Panc1 (cell line): ENCODE measurements at regions not wholly inside any gene's neighbourhood (a gene's known extent, or its start where the extent isn't known, plus 50 kb on each side); places are given as distances from the start of the nearest gene placed in this dataset.

ENCODE experiments used
- POLR2AphosphoS5 ChIP-seq: IDR thresholded peaks from 2 replicates; pipeline ENCODE4 v1.6.1; 2012; ENCODE audit warnings: mild to moderate bottlenecking, low read depth, low read length, moderate library complexity
- TF ChIP-seq, protein P1 (sequence below): fragments of 450-650 bp; IDR thresholded peaks from 2 replicates; pipeline ENCODE4 v1.5.1; 2017; ENCODE audit warnings: mild to moderate bottlenecking
- TF ChIP-seq, protein P2 (sequence below), 2 experiments: IDR thresholded peaks; 2 replicates each; pipeline ENCODE4 v1.6.1; 2011 to 2012; ENCODE audit warnings: low read depth in 2 of 2, control low read depth in 1 of 2, low read length in 1 of 2, mild to moderate bottlenecking in 1 of 2, moderate library complexity in 1 of 2; ENCODE audit not compliant: insufficient read depth in 1 of 2

GRCh38 chr3:22835041-22835440 lies 368.1 kb upstream of the UBE2E2 start:
- TF ChIP-seq, protein P1, sequence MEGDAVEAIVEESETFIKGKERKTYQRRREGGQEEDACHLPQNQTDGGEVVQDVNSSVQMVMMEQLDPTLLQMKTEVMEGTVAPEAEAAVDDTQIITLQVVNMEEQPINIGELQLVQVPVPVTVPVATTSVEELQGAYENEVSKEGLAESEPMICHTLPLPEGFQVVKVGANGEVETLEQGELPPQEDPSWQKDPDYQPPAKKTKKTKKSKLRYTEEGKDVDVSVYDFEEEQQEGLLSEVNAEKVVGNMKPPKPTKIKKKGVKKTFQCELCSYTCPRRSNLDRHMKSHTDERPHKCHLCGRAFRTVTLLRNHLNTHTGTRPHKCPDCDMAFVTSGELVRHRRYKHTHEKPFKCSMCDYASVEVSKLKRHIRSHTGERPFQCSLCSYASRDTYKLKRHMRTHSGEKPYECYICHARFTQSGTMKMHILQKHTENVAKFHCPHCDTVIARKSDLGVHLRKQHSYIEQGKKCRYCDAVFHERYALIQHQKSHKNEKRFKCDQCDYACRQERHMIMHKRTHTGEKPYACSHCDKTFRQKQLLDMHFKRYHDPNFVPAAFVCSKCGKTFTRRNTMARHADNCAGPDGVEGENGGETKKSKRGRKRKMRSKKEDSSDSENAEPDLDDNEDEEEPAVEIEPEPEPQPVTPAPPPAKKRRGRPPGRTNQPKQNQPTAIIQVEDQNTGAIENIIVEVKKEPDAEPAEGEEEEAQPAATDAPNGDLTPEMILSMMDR = no peak
- no peak for TF ChIP-seq POLR2AphosphoS5
- TF ChIP-seq, protein P2, sequence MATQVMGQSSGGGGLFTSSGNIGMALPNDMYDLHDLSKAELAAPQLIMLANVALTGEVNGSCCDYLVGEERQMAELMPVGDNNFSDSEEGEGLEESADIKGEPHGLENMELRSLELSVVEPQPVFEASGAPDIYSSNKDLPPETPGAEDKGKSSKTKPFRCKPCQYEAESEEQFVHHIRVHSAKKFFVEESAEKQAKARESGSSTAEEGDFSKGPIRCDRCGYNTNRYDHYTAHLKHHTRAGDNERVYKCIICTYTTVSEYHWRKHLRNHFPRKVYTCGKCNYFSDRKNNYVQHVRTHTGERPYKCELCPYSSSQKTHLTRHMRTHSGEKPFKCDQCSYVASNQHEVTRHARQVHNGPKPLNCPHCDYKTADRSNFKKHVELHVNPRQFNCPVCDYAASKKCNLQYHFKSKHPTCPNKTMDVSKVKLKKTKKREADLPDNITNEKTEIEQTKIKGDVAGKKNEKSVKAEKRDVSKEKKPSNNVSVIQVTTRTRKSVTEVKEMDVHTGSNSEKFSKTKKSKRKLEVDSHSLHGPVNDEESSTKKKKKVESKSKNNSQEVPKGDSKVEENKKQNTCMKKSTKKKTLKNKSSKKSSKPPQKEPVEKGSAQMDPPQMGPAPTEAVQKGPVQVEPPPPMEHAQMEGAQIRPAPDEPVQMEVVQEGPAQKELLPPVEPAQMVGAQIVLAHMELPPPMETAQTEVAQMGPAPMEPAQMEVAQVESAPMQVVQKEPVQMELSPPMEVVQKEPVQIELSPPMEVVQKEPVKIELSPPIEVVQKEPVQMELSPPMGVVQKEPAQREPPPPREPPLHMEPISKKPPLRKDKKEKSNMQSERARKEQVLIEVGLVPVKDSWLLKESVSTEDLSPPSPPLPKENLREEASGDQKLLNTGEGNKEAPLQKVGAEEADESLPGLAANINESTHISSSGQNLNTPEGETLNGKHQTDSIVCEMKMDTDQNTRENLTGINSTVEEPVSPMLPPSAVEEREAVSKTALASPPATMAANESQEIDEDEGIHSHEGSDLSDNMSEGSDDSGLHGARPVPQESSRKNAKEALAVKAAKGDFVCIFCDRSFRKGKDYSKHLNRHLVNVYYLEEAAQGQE (IDR thresholded peaks at IDR 0.05; ENCODE audit: insufficient read depth in 1 of 2, low read depth in 2 of 2, low read length in 1 of 2) = no peak
